SU-DHL-6 (cell line): ENCODE measurements at regions not wholly inside any gene's neighbourhood (a gene's known extent, or its start where the extent isn't known, plus 50 kb on each side); places are given as distances from the start of the nearest gene placed in this dataset.

Experiments used
- H2AFZ ChIP-seq: fragments of 200-600 bp; sonication (generic); 2 replicates; pipeline ENCODE4 v1.6.1; 2014; ENCODE audit warnings: low read depth, mild to moderate bottlenecking, moderate library complexity, mixed read lengths, antibody characterized with exemption, low read length; ENCODE audit not compliant: severe bottlenecking
- H3F3A ChIP-seq: fragments of 200-600 bp; shearing (Covaris generic); 2 replicates; pipeline ENCODE4 v1.6.0; 2016; ENCODE audit warnings: antibody characterized with exemption, mild to moderate bottlenecking; ENCODE audit not compliant: insufficient read depth
- H3K27ac ChIP-seq: fragments of 200-600 bp; sonication (generic); 2 replicates; pipeline ENCODE4 v1.5.1; 2016; ENCODE audit warnings: low read depth, mild to moderate bottlenecking, low read length, moderate library complexity, mixed read lengths
- H3K27me3 ChIP-seq: fragments of 200-600 bp; sonication (generic), shearing (Covaris generic); 2 replicates; pipeline ENCODE4 v1.6.0; 2014; ENCODE audit warnings: mild to moderate bottlenecking, low read length
- H3K36me3 ChIP-seq: fragments of 200-600 bp; sonication (generic); 2 replicates; pipeline ENCODE4 v1.6.1; 2014; ENCODE audit warnings: mild to moderate bottlenecking, low read length, mixed read lengths
- H3K4me2 ChIP-seq: fragments of 300-600, 200-600 bp; shearing (Covaris generic), sonication (generic); 2 replicates; pipeline ENCODE4 v1.6.0; 2014; ENCODE audit warnings: low read length, low read depth, mild to moderate bottlenecking; ENCODE audit not compliant: poor library complexity, severe bottlenecking
- H3K4me3 ChIP-seq: fragments of 200-600 bp; sonication (generic); 2 replicates; pipeline ENCODE4 v1.5.1; 2014; ENCODE audit warnings: antibody characterized with exemption, low read length, mild to moderate bottlenecking, mixed read lengths; ENCODE audit not compliant: insufficient read depth, poor library complexity, severe bottlenecking
- H3K79me2 ChIP-seq: fragments of 200-600 bp; sonication (generic); 2 replicates; pipeline ENCODE4 v1.6.1; 2014; ENCODE audit warnings: mild to moderate bottlenecking, low read length, moderate library complexity; ENCODE audit not compliant: insufficient read depth
- H3K9ac ChIP-seq: fragments of 200-600 bp; sonication (generic); 2 replicates; pipeline ENCODE4 v1.7.0; 2014; ENCODE audit warnings: mild to moderate bottlenecking, low read length
- H3K9me2 ChIP-seq: fragments of 200-600 bp; sonication (generic); replicated peaks from 2 replicates; pipeline ENCODE4 v1.6.1; 2014; ENCODE audit warnings: low read length; ENCODE audit not compliant: insufficient read depth
- H3K9me3 ChIP-seq: fragments of 200-600 bp; sonication (generic); 2 replicates; pipeline ENCODE4 v1.6.1; 2014; ENCODE audit warnings: low read length, mixed read lengths; ENCODE audit not compliant: insufficient read depth
- H4K20me1 ChIP-seq: fragments of 200-600 bp; sonication (generic); 2 replicates; pipeline ENCODE4 v1.6.1; 2014; ENCODE audit warnings: low read depth, mild to moderate bottlenecking, antibody characterized with exemption, low read length, moderate library complexity, mixed read lengths
- EZH2phosphoT487 ChIP-seq: fragments of 200-600 bp; sonication (generic), shearing (Covaris generic); conservative IDR thresholded peaks from 2 replicates; pipeline ENCODE4 v1.6.1; 2018; ENCODE audit warnings: mild to moderate bottlenecking, antibody characterized with exemption, low read length, moderate library complexity, mixed read lengths
- TF ChIP-seq, protein P1 (sequence below): fragments of 200-600 bp; sonication (generic); IDR thresholded peaks from one replicate; pipeline ENCODE4 v1.5.1; 2017; ENCODE audit warnings: antibody characterized with exemption, mild to moderate bottlenecking, low read length, moderate library complexity; ENCODE audit not compliant: insufficient read depth, poor library complexity, severe bottlenecking

- H3K36me3 ChIP-seq, result no peaks in the 10 kb centered on the region
- H3K27ac ChIP-seq, result no peak overlapping the region
- no peak overlapping the region for H3K9ac ChIP-seq
- no peaks in the 10 kb centered on the region for H3K9me3 ChIP-seq
- no peak overlapping the region for H3K4me3 ChIP-seq
- no peak overlapping the region for H3K4me2 ChIP-seq
- no peaks in the 10 kb centered on the region for H3F3A ChIP-seq
- no peaks in the 10 kb centered on the region for H4K20me1 ChIP-seq
- H3K9me2 ChIP-seq, result no peaks in the 10 kb centered on the region
- no peaks in the 10 kb centered on the region for H3K27me3 ChIP-seq
- TF ChIP-seq, protein P1, sequence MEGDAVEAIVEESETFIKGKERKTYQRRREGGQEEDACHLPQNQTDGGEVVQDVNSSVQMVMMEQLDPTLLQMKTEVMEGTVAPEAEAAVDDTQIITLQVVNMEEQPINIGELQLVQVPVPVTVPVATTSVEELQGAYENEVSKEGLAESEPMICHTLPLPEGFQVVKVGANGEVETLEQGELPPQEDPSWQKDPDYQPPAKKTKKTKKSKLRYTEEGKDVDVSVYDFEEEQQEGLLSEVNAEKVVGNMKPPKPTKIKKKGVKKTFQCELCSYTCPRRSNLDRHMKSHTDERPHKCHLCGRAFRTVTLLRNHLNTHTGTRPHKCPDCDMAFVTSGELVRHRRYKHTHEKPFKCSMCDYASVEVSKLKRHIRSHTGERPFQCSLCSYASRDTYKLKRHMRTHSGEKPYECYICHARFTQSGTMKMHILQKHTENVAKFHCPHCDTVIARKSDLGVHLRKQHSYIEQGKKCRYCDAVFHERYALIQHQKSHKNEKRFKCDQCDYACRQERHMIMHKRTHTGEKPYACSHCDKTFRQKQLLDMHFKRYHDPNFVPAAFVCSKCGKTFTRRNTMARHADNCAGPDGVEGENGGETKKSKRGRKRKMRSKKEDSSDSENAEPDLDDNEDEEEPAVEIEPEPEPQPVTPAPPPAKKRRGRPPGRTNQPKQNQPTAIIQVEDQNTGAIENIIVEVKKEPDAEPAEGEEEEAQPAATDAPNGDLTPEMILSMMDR, result no peak
- no peak for TF ChIP-seq EZH2phosphoT487
- H2AFZ ChIP-seq, result no peak overlapping the region
- H3K79me2 ChIP-seq, result no peaks in the 10 kb centered on the region
Observed at GRCh38 chr5:98101131-98101530, 672.3 kb upstream of the RGMB start.

- H3K9me3 ChIP-seq, result no peaks in the 10 kb centered on the region
- TF ChIP-seq, protein P1, result no peak
- TF ChIP-seq EZH2phosphoT487, result no peak
- no peaks in the 10 kb centered on the region for H3K27me3 ChIP-seq
- H3K36me3 ChIP-seq, result no peaks in the 10 kb centered on the region
- no peak overlapping the region for H3K9ac ChIP-seq
- no peaks in the 10 kb centered on the region for H3F3A ChIP-seq
- no peak overlapping the region for H2AFZ ChIP-seq
- H3K4me2 ChIP-seq, result no peak overlapping the region
- H3K79me2 ChIP-seq, result no peaks in the 10 kb centered on the region
- H3K9me2 ChIP-seq, result no peaks in the 10 kb centered on the region
- H3K4me3 ChIP-seq, result no peak overlapping the region
- no peak overlapping the region for H3K27ac ChIP-seq
- no peaks in the 10 kb centered on the region for H4K20me1 ChIP-seq
Observed at GRCh38 chr5:98102936-98103335, 670.5 kb upstream of the RGMB start.

DNA sequence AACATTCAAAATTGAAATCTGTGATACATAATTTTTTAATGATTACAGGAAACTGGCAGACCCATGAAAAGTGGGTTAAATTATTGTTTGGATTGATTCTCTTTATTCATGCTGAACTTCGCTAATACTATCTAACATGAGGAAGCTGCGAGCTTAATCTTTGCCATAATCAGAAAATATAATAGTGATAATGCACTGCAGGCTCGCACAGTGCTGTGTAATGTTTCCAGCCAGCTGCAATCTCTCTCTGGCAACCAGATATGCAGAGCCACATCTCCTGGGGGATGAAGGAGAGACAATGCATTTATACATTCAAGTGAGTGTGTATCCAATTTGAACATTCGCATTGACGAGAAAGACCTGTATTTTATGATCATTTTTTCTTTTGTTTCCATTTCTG, 669.7 kb upstream of the RGMB start:
- Histone ChIP-seq H3F3A (no peaks in the 10 kb centered on the region), H3K9ac (no peak overlapping the region), H3K9me2 (no peaks in the 10 kb centered on the region), H3K4me3 (no peak overlapping the region), H3K27me3 (no peaks in the 10 kb centered on the region), H3K27ac (no peak overlapping the region), H3K79me2 (no peaks in the 10 kb centered on the region), H3K36me3 (no peaks in the 10 kb centered on the region), H3K9me3 (no peaks in the 10 kb centered on the region), H3K4me2 (no peak overlapping the region), H2AFZ (no peak overlapping the region), H4K20me1 (no peaks in the 10 kb centered on the region)
- no peak for TF ChIP-seq EZH2phosphoT487
- TF ChIP-seq, protein P1, result no peak
